IMR-90 (cell line): ENCODE measurements at regions not wholly inside any gene's neighbourhood (a gene's known extent, or its start where the extent isn't known, plus 50 kb on each side); places are given as distances from the start of the nearest gene placed in this dataset.

Source experiments
- ATAC-seq: fragments of 200-7000 bp; cut with Tn5 transposase; 2 replicates; pipeline ENCODE4 v1.9.1; 2020; ENCODE audit warnings: low read depth, mild to moderate bottlenecking, moderate library complexity
- BruUV-seq: library from RNA; stranded (reverse); fragments of 400-500 nt; replicated peaks from 2 replicates; lab custom pipeline; 2021; lab: Mats Ljungman, UMichigan
- CTCF ChIA-PET: fragments of 300-600 bp; formaldehyde crosslinking; extraction: SDS; loops from one replicate; lab custom pipeline; 2021; ENCODE audit warnings: antibody characterized with exemption; lab: Yijun Ruan, JAX
- POLR2A ChIA-PET: fragments of 300-600 bp; sonication (Branson Sonifier 250); formaldehyde crosslinking; loops from one replicate; lab custom pipeline; 2022; ENCODE audit warnings: antibody characterized with exemption; ENCODE audit not compliant: unreplicated experiment; lab: Charles Lee
- DNase-seq: peaks from one replicate; pipeline ENCODE4 v3.0.0; 2013
- H2AFZ ChIP-seq: replicated peaks from 2 replicates; pipeline ENCODE3; 2013; ENCODE audit warnings: low read length, mild to moderate bottlenecking; ENCODE audit not compliant: poor library complexity
- H2AK5ac ChIP-seq: 2 replicates; pipeline ENCODE4 v1.6.1; 2013; ENCODE audit warnings: low read depth, low read length, inconsistent platforms
- H2AK9ac ChIP-seq: replicated peaks from 2 replicates; pipeline ENCODE3; 2013; ENCODE audit warnings: mild to moderate bottlenecking, low read depth, low read length, moderate library complexity; ENCODE audit not compliant: poor library complexity
- H2BK120ac ChIP-seq: 2 replicates; pipeline ENCODE4 v1.6.1; 2013; ENCODE audit warnings: low read depth, low read length, inconsistent platforms
- H2BK15ac ChIP-seq: 3 replicates; pipeline ENCODE4 v1.6.1; 2013; ENCODE audit warnings: low read depth, low read length, inconsistent platforms
- H2BK20ac ChIP-seq: 2 replicates; pipeline ENCODE4 v1.6.1; 2013; ENCODE audit warnings: low read depth, mild to moderate bottlenecking, inconsistent platforms, low read length, moderate library complexity
- H2BK5ac ChIP-seq: 2 replicates; pipeline ENCODE4 v1.6.1; 2013; ENCODE audit warnings: mild to moderate bottlenecking, low read depth, low read length, inconsistent platforms; ENCODE audit not compliant: poor library complexity, severe bottlenecking
- H3K14ac ChIP-seq: replicated peaks from 2 replicates; pipeline ENCODE4 v1.6.1; 2013; ENCODE audit warnings: low read depth, low read length, inconsistent platforms
- H3K18ac ChIP-seq: 2 replicates; pipeline ENCODE4 v1.6.1; 2013; ENCODE audit warnings: low read depth, low read length, control low read depth
- H3K23ac ChIP-seq: 2 replicates; pipeline ENCODE4 v1.6.1; 2013; ENCODE audit warnings: low read depth, low read length, inconsistent platforms
- H3K27ac ChIP-seq: 2 replicates; pipeline ENCODE4 v1.5.1; 2013; ENCODE audit warnings: mild to moderate bottlenecking, control low read depth, low read length; ENCODE audit not compliant: insufficient read depth
- H3K27me3 ChIP-seq: 2 replicates; pipeline ENCODE4 v1.6.1; 2013; ENCODE audit warnings: low read length; ENCODE audit not compliant: control insufficient read depth, insufficient read depth
- H3K36me3 ChIP-seq: 2 replicates; pipeline ENCODE4 v1.6.1; 2013; ENCODE audit warnings: low read length, mixed read lengths; ENCODE audit not compliant: control insufficient read depth, insufficient read depth
- H3K4ac ChIP-seq: 2 replicates; pipeline ENCODE4 v1.6.1; 2013; ENCODE audit warnings: low read depth, low read length, inconsistent platforms
- H3K4me1 ChIP-seq: 2 replicates; pipeline ENCODE4 v1.6.1; 2013; ENCODE audit warnings: low read length, mixed read lengths; ENCODE audit not compliant: control insufficient read depth, insufficient read depth
- H3K4me2 ChIP-seq: 2 replicates; pipeline ENCODE4 v1.6.1; 2013; ENCODE audit warnings: low read depth, mild to moderate bottlenecking, control low read depth, low read length, moderate library complexity
- H3K4me3 ChIP-seq: 2 replicates; pipeline ENCODE4 v1.5.1; 2013; ENCODE audit warnings: low read depth, mild to moderate bottlenecking, control low read depth, low read length, moderate library complexity; ENCODE audit not compliant: insufficient read depth
- H3K56ac ChIP-seq: 2 replicates; pipeline ENCODE4 v1.6.1; 2013; ENCODE audit warnings: low read length, inconsistent platforms; ENCODE audit not compliant: insufficient read depth; ENCODE audit errors: extremely low read depth
- H3K79me1 ChIP-seq, 2 experiments: 2 replicates each; pipeline ENCODE4 v1.6.1; 2013; ENCODE audit warnings: low read length in 2 of 2, inconsistent platforms in 1 of 2, low read depth in 1 of 2
- H3K9ac ChIP-seq: 2 replicates; pipeline ENCODE4 v1.6.1; 2013; ENCODE audit warnings: low read depth, low read length, control low read depth
- H3K9me1 ChIP-seq: 2 replicates; pipeline ENCODE4 v1.6.1; 2013; ENCODE audit warnings: low read length, inconsistent platforms; ENCODE audit not compliant: insufficient read depth
- H3K9me3 ChIP-seq: 2 replicates; pipeline ENCODE4 v1.6.1; 2013; ENCODE audit warnings: low read length; ENCODE audit not compliant: control insufficient read depth, insufficient read depth
- H4K20me1 ChIP-seq: 2 replicates; pipeline ENCODE4 v1.6.1; 2013; ENCODE audit warnings: low read length, inconsistent platforms; ENCODE audit not compliant: insufficient read depth
- H4K5ac ChIP-seq: 2 replicates; pipeline ENCODE4 v1.6.1; 2013; ENCODE audit warnings: mild to moderate bottlenecking, low read depth, low read length, control low read depth
- H4K8ac ChIP-seq, 2 experiments: 2 replicates each; pipeline ENCODE4 v1.6.1; 2013; ENCODE audit warnings: low read depth in 2 of 2, low read length in 2 of 2, control low read depth in 1 of 2, inconsistent platforms in 1 of 2
- H4K91ac ChIP-seq: 2 replicates; pipeline ENCODE4 v1.6.1; 2013; ENCODE audit warnings: low read depth, low read length, inconsistent platforms; ENCODE audit not compliant: insufficient read depth
- RCOR1 ChIP-seq: IDR thresholded peaks from 2 replicates; pipeline ENCODE4 v1.6.1; 2012; ENCODE audit warnings: mild to moderate bottlenecking, low read length, improper control_type of control experiment; ENCODE audit not compliant: insufficient replicate concordance
- WGBS, 2 experiments: methylation state at CpG; one replicate each; pipeline versions ENCODE4 v1.1.5 to v1.1.7; 2013; ENCODE audit warnings: missing lambda C conversion rate in 2 of 2; ENCODE audit not compliant: insufficient read length in 1 of 2; ENCODE audit errors: extremely low coverage in 2 of 2; 5-methylcytosine and 5-hydroxymethylcytosine counted together
- dilution Hi-C: fragments of 300-500 bp; cut with HindIII; formaldehyde crosslinking; loops from one replicate; pipeline ENCODE4 v1.14.3; 2018; ENCODE audit warnings: low sequenced_read_pairs; ENCODE audit not compliant: unreplicated experiment
- in situ Hi-C: fragments of 300-500 bp; cut with MboI; formaldehyde crosslinking; loops from 3 replicates; pipeline ENCODE4 v1.14.3; 2019; ENCODE audit warnings: low sequenced_read_pairs, inconsistent platforms, mixed read lengths
- intact Hi-C: fragments of 100-400 bp; cut with micrococcal nuclease; formaldehyde crosslinking; loops from 2 replicates; pipeline ENCODE4 v1.10.0; 2022
- TF ChIP-seq, protein P1 (sequence below): fragments of 150-350 bp; IDR thresholded peaks from 2 replicates; pipeline ENCODE4 v1.6.1; 2017; ENCODE audit warnings: mild to moderate bottlenecking, antibody characterized with exemption, low read length, low read depth

DNA sequence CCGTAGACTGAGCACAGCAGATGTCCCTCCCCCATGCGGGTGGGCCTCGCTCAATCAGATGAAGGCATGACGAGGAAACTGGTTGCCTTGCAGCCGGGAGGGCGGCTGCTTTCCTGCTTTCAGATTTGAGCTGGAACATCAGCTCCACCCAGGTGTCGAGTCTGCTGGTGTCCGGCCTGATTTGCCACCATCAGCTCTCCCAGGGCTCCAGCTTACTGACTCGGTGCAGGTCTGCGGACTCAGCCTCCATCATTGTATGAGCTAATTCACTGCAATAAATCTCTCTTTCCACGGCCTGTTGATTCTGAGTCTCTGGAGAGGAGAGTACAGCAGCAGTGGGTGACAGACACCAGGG, 156.2 kb downstream of the KIF26A start:
- BruUV-seq = no TSS peak
- no peak overlapping the region for H2AFZ ChIP-seq
- no peak for ATAC-seq
- no peak overlapping the region for H3K4me3 ChIP-seq
- H2AK5ac ChIP-seq = no peak overlapping the region
- no peak overlapping the region for H2BK5ac ChIP-seq
- no peak overlapping the region for H2BK15ac ChIP-seq
- H3K27me3 ChIP-seq = no peaks in the 10 kb centered on the region
- no peaks in the 10 kb centered on the region for H3K36me3 ChIP-seq
- H3K79me1 ChIP-seq = no peaks in the 10 kb centered on the region
- H3K9me1 ChIP-seq = no peaks in the 10 kb centered on the region
- intact Hi-C loops (no loop called here), in situ Hi-C loops (no loop called here), dilution Hi-C loops (no loop called here)
- H4K20me1 ChIP-seq = no peaks in the 10 kb centered on the region
- H3K18ac ChIP-seq = no peak overlapping the region
- H2BK120ac ChIP-seq = no peak overlapping the region
- POLR2A ChIA-PET = no interaction called here
- no peak overlapping the region for H2BK20ac ChIP-seq
- H3K4me1 ChIP-seq = no peaks in the 10 kb centered on the region
- no peak for TF ChIP-seq RCOR1
- TF ChIP-seq, protein P1, sequence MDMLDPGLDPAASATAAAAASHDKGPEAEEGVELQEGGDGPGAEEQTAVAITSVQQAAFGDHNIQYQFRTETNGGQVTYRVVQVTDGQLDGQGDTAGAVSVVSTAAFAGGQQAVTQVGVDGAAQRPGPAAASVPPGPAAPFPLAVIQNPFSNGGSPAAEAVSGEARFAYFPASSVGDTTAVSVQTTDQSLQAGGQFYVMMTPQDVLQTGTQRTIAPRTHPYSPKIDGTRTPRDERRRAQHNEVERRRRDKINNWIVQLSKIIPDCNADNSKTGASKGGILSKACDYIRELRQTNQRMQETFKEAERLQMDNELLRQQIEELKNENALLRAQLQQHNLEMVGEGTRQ = no peak
- no peak overlapping the region for H3K27ac ChIP-seq
- 82% methylated on average over 4 of the region's 11 CpGs; no CpG with 5 or more reads in 1 of the 2 experiments for WGBS, 2 experiments
- H4K91ac ChIP-seq = no peak overlapping the region
- H4K5ac ChIP-seq = no peak overlapping the region
- no peak overlapping the region for H3K9ac ChIP-seq
- H3K9me3 ChIP-seq = peaks cover 62% of the 10 kb centered on the region
- no peak overlapping the region for H2AK9ac ChIP-seq
- H3K14ac ChIP-seq = no peak overlapping the region
- DNase-seq = no peak
- H3K56ac ChIP-seq = no peak overlapping the region
- no peak overlapping the region for H4K8ac ChIP-seq
- CTCF ChIA-PET = no interaction called here
- H3K4ac ChIP-seq = no peak overlapping the region
- no peak overlapping the region for H3K4me2 ChIP-seq
- H3K23ac ChIP-seq = no peak overlapping the region
